Osteoblast (primary cell): ENCODE measurements at regions not wholly inside any gene's neighbourhood (a gene's known extent, or its start where the extent isn't known, plus 50 kb on each side); places are given as distances from the start of the nearest gene placed in this dataset.

ENCODE experiments used
- DNase-seq: peaks from one replicate; pipeline ENCODE4 v3.0.0; 2011; ENCODE audit warnings: low spot score, mixed read lengths; ENCODE audit not compliant: insufficient read length; ENCODE audit errors: missing footprints
- H2AFZ ChIP-seq: 2 replicates; pipeline ENCODE4 v1.6.0; 2011; ENCODE audit warnings: mild to moderate bottlenecking, low read length
- H3K27ac ChIP-seq: 2 replicates; pipeline ENCODE4 v1.5.1; 2011; ENCODE audit warnings: mild to moderate bottlenecking, low read depth, low read length, moderate library complexity
- H3K27me3 ChIP-seq: 2 replicates; pipeline ENCODE4 v1.6.0; 2012; ENCODE audit warnings: mild to moderate bottlenecking, control low read depth, inconsistent platforms, low read length, moderate library complexity; ENCODE audit not compliant: insufficient read depth
- H3K36me3 ChIP-seq: 2 replicates; pipeline ENCODE4 v1.5.1; 2011; ENCODE audit warnings: mild to moderate bottlenecking, low read length, control low read depth, moderate library complexity; ENCODE audit not compliant: insufficient read depth
- H3K4me1 ChIP-seq: 2 replicates; pipeline ENCODE4 v1.5.1; 2011; ENCODE audit warnings: mild to moderate bottlenecking, low read length, control low read depth, moderate library complexity; ENCODE audit not compliant: insufficient read depth
- H3K4me2 ChIP-seq: 2 replicates; pipeline ENCODE4 v1.6.0; 2011; ENCODE audit warnings: mild to moderate bottlenecking, low read length; ENCODE audit not compliant: insufficient read depth
- H3K4me3 ChIP-seq: fragments of 200-600 bp; sonication (generic); 3 replicates; pipeline ENCODE4 v1.5.1; 2012; ENCODE audit warnings: mild to moderate bottlenecking, low read length, inconsistent platforms; ENCODE audit not compliant: insufficient read depth
- H3K79me2 ChIP-seq: 2 replicates; pipeline ENCODE4 v1.6.0; 2012; ENCODE audit warnings: mild to moderate bottlenecking, low read length, control low read depth, inconsistent platforms; ENCODE audit not compliant: insufficient read depth
- H3K9me3 ChIP-seq: 2 replicates; pipeline ENCODE4 v1.5.1; 2011; ENCODE audit warnings: low read depth, low read length, control low read depth
- H4K20me1 ChIP-seq: 2 replicates; pipeline ENCODE4 v1.6.0; 2012; ENCODE audit warnings: mild to moderate bottlenecking, low read length, control low read depth; ENCODE audit not compliant: insufficient read depth
- TF ChIP-seq, protein P1 (sequence below): IDR thresholded peaks from 2 replicates; pipeline ENCODE4 v1.5.1; 2011; ENCODE audit warnings: mild to moderate bottlenecking, low read depth, low read length, moderate library complexity; ENCODE audit errors: extremely low read depth

- DNase-seq = no peak
- Histone ChIP-seq H3K4me3 (no peak overlapping the region), H3K36me3 (no peaks in the 10 kb centered on the region), H3K9me3 (no peaks in the 10 kb centered on the region), H3K4me1 (no peaks in the 10 kb centered on the region), H2AFZ (no peak overlapping the region), H3K4me2 (no peak overlapping the region), H3K27ac (no peak overlapping the region), H3K79me2 (no peaks in the 10 kb centered on the region), H4K20me1 (no peaks in the 10 kb centered on the region), H3K27me3 (no peaks in the 10 kb centered on the region)
- TF ChIP-seq, protein P1, sequence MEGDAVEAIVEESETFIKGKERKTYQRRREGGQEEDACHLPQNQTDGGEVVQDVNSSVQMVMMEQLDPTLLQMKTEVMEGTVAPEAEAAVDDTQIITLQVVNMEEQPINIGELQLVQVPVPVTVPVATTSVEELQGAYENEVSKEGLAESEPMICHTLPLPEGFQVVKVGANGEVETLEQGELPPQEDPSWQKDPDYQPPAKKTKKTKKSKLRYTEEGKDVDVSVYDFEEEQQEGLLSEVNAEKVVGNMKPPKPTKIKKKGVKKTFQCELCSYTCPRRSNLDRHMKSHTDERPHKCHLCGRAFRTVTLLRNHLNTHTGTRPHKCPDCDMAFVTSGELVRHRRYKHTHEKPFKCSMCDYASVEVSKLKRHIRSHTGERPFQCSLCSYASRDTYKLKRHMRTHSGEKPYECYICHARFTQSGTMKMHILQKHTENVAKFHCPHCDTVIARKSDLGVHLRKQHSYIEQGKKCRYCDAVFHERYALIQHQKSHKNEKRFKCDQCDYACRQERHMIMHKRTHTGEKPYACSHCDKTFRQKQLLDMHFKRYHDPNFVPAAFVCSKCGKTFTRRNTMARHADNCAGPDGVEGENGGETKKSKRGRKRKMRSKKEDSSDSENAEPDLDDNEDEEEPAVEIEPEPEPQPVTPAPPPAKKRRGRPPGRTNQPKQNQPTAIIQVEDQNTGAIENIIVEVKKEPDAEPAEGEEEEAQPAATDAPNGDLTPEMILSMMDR = no peak
Observed at GRCh38 chr2:52467189-52467588, 1300.4 kb upstream of the CHAC2 start.

GRCh38 chr2:52465287-52465686 lies 1302.3 kb upstream of the CHAC2 start:
- no peak overlapping the region for H3K4me3 ChIP-seq
- no peak overlapping the region for H3K27ac ChIP-seq
- H3K27me3 ChIP-seq = no peaks in the 10 kb centered on the region
- H2AFZ ChIP-seq = no peak overlapping the region
- no peaks in the 10 kb centered on the region for H3K36me3 ChIP-seq
- H3K9me3 ChIP-seq = no peaks in the 10 kb centered on the region
- H3K79me2 ChIP-seq = no peaks in the 10 kb centered on the region
- H3K4me2 ChIP-seq = no peak overlapping the region
- H4K20me1 ChIP-seq = no peaks in the 10 kb centered on the region
- DNase-seq = no peak
- TF ChIP-seq, protein P1 = no peak
- H3K4me1 ChIP-seq = no peaks in the 10 kb centered on the region

DNA sequence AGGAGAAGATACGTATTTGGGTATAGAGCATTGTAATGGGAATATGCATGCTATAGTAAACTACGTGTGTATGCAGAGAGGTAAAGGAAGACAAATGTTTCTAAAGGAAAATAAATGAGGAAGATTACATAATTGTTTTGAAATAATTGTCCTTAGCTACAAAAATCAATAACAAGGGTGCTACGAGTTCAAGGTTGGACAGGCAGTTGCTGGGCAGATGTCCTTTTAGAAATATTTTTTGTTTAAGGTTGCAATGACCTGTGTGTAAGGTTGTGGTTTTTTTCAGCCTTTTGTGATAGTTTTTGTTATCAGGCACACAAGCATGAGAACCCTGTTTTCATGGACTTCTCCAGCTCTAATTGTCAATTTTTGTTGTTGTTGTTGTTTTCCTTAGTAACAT lies 1304.1 kb upstream of the CHAC2 start:
- no peaks in the 10 kb centered on the region for H3K4me1 ChIP-seq

GRCh38 chr2:52456561-52457377 lies 1310.8 kb upstream of the CHAC2 start:
- TF ChIP-seq, protein P1 = no peak
- Histone ChIP-seq H3K27ac (no peak overlapping the region), H3K4me3 (no peak overlapping the region), H3K36me3 (no peaks in the 10 kb centered on the region), H3K4me1 (no peaks in the 10 kb centered on the region), H3K79me2 (no peaks in the 10 kb centered on the region), H2AFZ (no peak overlapping the region), H4K20me1 (no peaks in the 10 kb centered on the region), H3K9me3 (no peaks in the 10 kb centered on the region), H3K27me3 (no peaks in the 10 kb centered on the region), H3K4me2 (no peak overlapping the region)
- DNase-seq = no peak

More for the DNA sequence above, 1304.1 kb upstream of the CHAC2 start:
- H3K36me3 ChIP-seq = no peaks in the 10 kb centered on the region
- H3K9me3 ChIP-seq = no peaks in the 10 kb centered on the region
- no peak overlapping the region for H3K4me3 ChIP-seq
- no peak overlapping the region for H3K27ac ChIP-seq
- H3K4me2 ChIP-seq = no peak overlapping the region
- H2AFZ ChIP-seq = no peak overlapping the region
- no peaks in the 10 kb centered on the region for H3K79me2 ChIP-seq
- no peaks in the 10 kb centered on the region for H4K20me1 ChIP-seq
- TF ChIP-seq, protein P1 = no peak
- H3K27me3 ChIP-seq = no peaks in the 10 kb centered on the region
- DNase-seq = no peak
